ENCODE measurements at regions not wholly inside any gene's neighbourhood (a gene's known extent, or its start where the extent isn't known, plus 50 kb on each side); places are given as distances from the start of the nearest gene placed in this dataset.

- 100% methylated on average over 1 of the region's 2 CpGs; no CpG with 5 or more reads in 1 of the 2 donors for WGBS, 2 donors (ENCODE audit: low coverage in 1 of 2)
- H3K36me3 ChIP-seq = no peaks in the 10 kb centered on the region
- no peaks in the 10 kb centered on the region for H3K4me1 ChIP-seq
- ATAC-seq = no peak
- TF ChIP-seq POLR2A (IDR thresholded peaks at IDR 0.05) = no peak
- no peak for TF ChIP-seq CTCF (IDR thresholded peaks at IDR 0.05)
- TF ChIP-seq POLR2AphosphoS5 (IDR thresholded peaks at IDR 0.05) = no peak
- TF ChIP-seq EP300 (IDR thresholded peaks at IDR 0.05) = no peak
- H3K27ac ChIP-seq = no peak overlapping the region
- no peak overlapping the region for H3K4me3 ChIP-seq
- no peaks in the 10 kb centered on the region for H3K27me3 ChIP-seq
- H3K9me3 ChIP-seq = no peaks in the 10 kb centered on the region
These were observed 854.9 kb upstream of the HTR2C start for GRCh38 chrX:113728937-113729336.

GRCh38 chrX:113726898-113727297, 857.0 kb upstream of the HTR2C start:
- Histone ChIP-seq H3K36me3 (no peaks in the 10 kb centered on the region), H3K27ac (no peak overlapping the region), H3K9me3 (no peaks in the 10 kb centered on the region), H3K27me3 (no peaks in the 10 kb centered on the region), H3K4me3 (no peak overlapping the region), H3K4me1 (no peaks in the 10 kb centered on the region)
- ATAC-seq = no peak
- 55% methylated on average over 3 of the region's 3 CpGs; no CpG with 5 or more reads in 1 of the 2 donors for WGBS, 2 donors (ENCODE audit: low coverage in 1 of 2)
- TF ChIP-seq POLR2AphosphoS5 (IDR thresholded peaks at IDR 0.05) = no peak
- TF ChIP-seq CTCF (IDR thresholded peaks at IDR 0.05) = no peak
- TF ChIP-seq EP300 (IDR thresholded peaks at IDR 0.05) = no peak
- TF ChIP-seq POLR2A (IDR thresholded peaks at IDR 0.05) = no peak

- Histone ChIP-seq H3K9me3 (no peaks in the 10 kb centered on the region), H3K4me3 (no peak overlapping the region), H3K4me1 (no peaks in the 10 kb centered on the region), H3K27ac (no peak overlapping the region), H3K36me3 (no peaks in the 10 kb centered on the region), H3K27me3 (no peaks in the 10 kb centered on the region)
- TF ChIP-seq EP300 (IDR thresholded peaks at IDR 0.05) (no peak), CTCF (IDR thresholded peaks at IDR 0.05) (no peak), POLR2A (IDR thresholded peaks at IDR 0.05) (no peak), POLR2AphosphoS5 (IDR thresholded peaks at IDR 0.05) (no peak)
- no peak for ATAC-seq
- 87 to 94% methylated on average over 2 to 4 of the region's 4 CpGs for WGBS, 2 donors (ENCODE audit: low coverage in 1 of 2)
These were observed 857.4 kb upstream of the HTR2C start for GRCh38 chrX:113726466-113726865.

- TF ChIP-seq CTCF (IDR thresholded peaks at IDR 0.05) (no peak), POLR2A (IDR thresholded peaks at IDR 0.05) (no peak), EP300 (IDR thresholded peaks at IDR 0.05) (no peak), POLR2AphosphoS5 (IDR thresholded peaks at IDR 0.05) (no peak)
- Histone ChIP-seq H3K27ac (no peak overlapping the region), H3K27me3 (no peaks in the 10 kb centered on the region), H3K4me1 (no peaks in the 10 kb centered on the region), H3K4me3 (no peak overlapping the region), H3K9me3 (no peaks in the 10 kb centered on the region), H3K36me3 (no peaks in the 10 kb centered on the region)
- no peak for ATAC-seq
- WGBS, 2 donors (ENCODE audit: low coverage in 1 of 2) = 76% methylated on average over 3 of the region's 3 CpGs
These were observed 857.9 kb upstream of the HTR2C start for GRCh38 chrX:113726009-113726408.

GRCh38 chrX:113699939-113700338, 859.3 kb upstream of the AMOT start:
- Histone ChIP-seq H3K27ac (no peak overlapping the region), H3K36me3 (no peaks in the 10 kb centered on the region), H3K9me3 (no peaks in the 10 kb centered on the region), H3K4me1 (no peaks in the 10 kb centered on the region), H3K4me3 (no peak overlapping the region), H3K27me3 (no peaks in the 10 kb centered on the region)
- TF ChIP-seq POLR2A (IDR thresholded peaks at IDR 0.05) (no peak), POLR2AphosphoS5 (IDR thresholded peaks at IDR 0.05) (no peak), CTCF (IDR thresholded peaks at IDR 0.05) (no peak), EP300 (IDR thresholded peaks at IDR 0.05) (no peak)
- no CpG with 5 or more reads among the region's 3 CpGs for WGBS, 2 donors (ENCODE audit: low coverage in 1 of 2)
- no peak for ATAC-seq

Measured in gastroesophageal sphincter (tissue), 4 donors.